Smooth muscle cell (in vitro differentiated cells): ENCODE measurements at regions not wholly inside any gene's neighbourhood (a gene's known extent, or its start where the extent isn't known, plus 50 kb on each side); places are given as distances from the start of the nearest gene placed in this dataset.

ENCODE experiments used
- DNase-seq: peaks from one replicate; lab custom pipeline; 2025; ENCODE audit not compliant: unreplicated experiment; lab: John Stamatoyannopoulos, UW
- H2AFZ ChIP-seq: fragments of 200-600 bp; sonication (generic); 2 replicates; pipeline ENCODE4 v1.6.0; 2016; ENCODE audit warnings: antibody characterized with exemption, low read depth, mild to moderate bottlenecking
- H3F3A ChIP-seq: fragments of 200-600 bp; sonication (generic); 2 replicates; pipeline ENCODE4 v1.6.0; 2017; ENCODE audit warnings: antibody characterized with exemption, low read depth
- H3K27ac ChIP-seq: fragments of 200-600 bp; sonication (generic); 2 replicates; pipeline ENCODE4 v1.5.1; 2016; ENCODE audit warnings: low read depth, mild to moderate bottlenecking
- H3K27me3 ChIP-seq: fragments of 200-600 bp; sonication (generic); 2 replicates; pipeline ENCODE4 v1.6.1; 2016; ENCODE audit warnings: low read depth, mild to moderate bottlenecking
- H3K36me3 ChIP-seq: fragments of 200-600 bp; sonication (generic); 2 replicates; pipeline ENCODE4 v1.5.1; 2016; ENCODE audit warnings: low read depth
- H3K4me1 ChIP-seq: fragments of 200-600 bp; sonication (generic); 2 replicates; pipeline ENCODE4 v1.5.1; 2016; ENCODE audit warnings: low read depth
- H3K4me2 ChIP-seq: fragments of 200-600 bp; sonication (generic); 2 replicates; pipeline ENCODE4 v1.6.0; 2016; ENCODE audit warnings: mild to moderate bottlenecking
- H3K4me3 ChIP-seq: fragments of 200-600 bp; sonication (generic); 2 replicates; pipeline ENCODE4 v1.5.1; 2016; ENCODE audit warnings: mild to moderate bottlenecking
- H3K79me2 ChIP-seq: fragments of 200-600 bp; sonication (generic); 2 replicates; pipeline ENCODE4 v1.6.0; 2016; ENCODE audit warnings: low read depth, mild to moderate bottlenecking
- H3K9ac ChIP-seq: fragments of 200-600 bp; sonication (generic); 2 replicates; pipeline ENCODE4 v1.6.0; 2016; ENCODE audit warnings: low read depth
- H3K9me3 ChIP-seq: fragments of 200-600 bp; sonication (generic); replicated peaks from 2 replicates; pipeline ENCODE4 v1.5.1; 2016; ENCODE audit warnings: low read depth
- H4K20me1 ChIP-seq: fragments of 200-600 bp; sonication (generic); 2 replicates; pipeline ENCODE4 v1.6.0; 2016; ENCODE audit warnings: low read depth
- WGBS: methylation state at CpG from one replicate; pipeline ENCODE4 v1.1.7; 2016; ENCODE audit warnings: low lambda C conversion rate; 5-methylcytosine and 5-hydroxymethylcytosine counted together
- TF ChIP-seq, protein P1 (sequence below): fragments of 200-600 bp; sonication (generic); IDR thresholded peaks from 2 replicates; pipeline ENCODE4 v1.5.1; 2017; ENCODE audit warnings: borderline replicate concordance, mild to moderate bottlenecking, antibody characterized with exemption; ENCODE audit not compliant: insufficient read depth, poor library complexity, severe bottlenecking

DNA sequence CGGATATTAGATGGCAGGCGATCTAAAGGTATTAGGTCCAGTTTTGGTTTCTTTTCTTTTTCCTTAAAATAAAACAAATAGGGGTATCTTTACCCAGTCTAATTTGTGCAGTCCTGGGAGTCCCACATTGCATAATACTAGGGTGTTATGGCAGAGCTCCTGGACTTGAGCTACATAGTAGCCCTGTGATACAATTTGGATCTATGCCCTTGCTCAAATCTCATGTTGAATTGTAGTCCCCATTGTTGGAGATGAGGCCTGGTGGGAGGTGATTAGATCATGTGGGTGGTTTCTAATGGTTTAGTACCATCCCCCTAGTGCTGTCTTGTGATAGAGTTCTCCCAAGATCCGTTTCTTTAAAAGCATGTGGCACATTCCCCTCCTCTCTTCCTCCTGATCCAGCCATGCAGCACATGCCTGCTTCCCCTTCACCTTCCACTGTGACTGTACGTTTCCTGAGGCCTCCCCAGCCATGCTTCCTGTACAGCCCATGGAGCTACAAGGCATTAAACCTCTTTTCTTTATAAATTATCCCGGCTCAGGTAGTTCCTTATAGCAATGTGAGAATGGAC lies 141.9 kb downstream of the RPS24 start:
- no peaks in the 10 kb centered on the region for H3K9me3 ChIP-seq
- no peaks in the 10 kb centered on the region for H3F3A ChIP-seq
- no peaks in the 10 kb centered on the region for H4K20me1 ChIP-seq
- H3K27ac ChIP-seq: no peak overlapping the region
- 81% methylated on average over 5 of the region's 5 CpGs for WGBS
- H3K4me1 ChIP-seq: peaks cover 34% of the 10 kb centered on the region
- H3K4me3 ChIP-seq: no peak overlapping the region
- DNase-seq: no peak
- TF ChIP-seq, protein P1, sequence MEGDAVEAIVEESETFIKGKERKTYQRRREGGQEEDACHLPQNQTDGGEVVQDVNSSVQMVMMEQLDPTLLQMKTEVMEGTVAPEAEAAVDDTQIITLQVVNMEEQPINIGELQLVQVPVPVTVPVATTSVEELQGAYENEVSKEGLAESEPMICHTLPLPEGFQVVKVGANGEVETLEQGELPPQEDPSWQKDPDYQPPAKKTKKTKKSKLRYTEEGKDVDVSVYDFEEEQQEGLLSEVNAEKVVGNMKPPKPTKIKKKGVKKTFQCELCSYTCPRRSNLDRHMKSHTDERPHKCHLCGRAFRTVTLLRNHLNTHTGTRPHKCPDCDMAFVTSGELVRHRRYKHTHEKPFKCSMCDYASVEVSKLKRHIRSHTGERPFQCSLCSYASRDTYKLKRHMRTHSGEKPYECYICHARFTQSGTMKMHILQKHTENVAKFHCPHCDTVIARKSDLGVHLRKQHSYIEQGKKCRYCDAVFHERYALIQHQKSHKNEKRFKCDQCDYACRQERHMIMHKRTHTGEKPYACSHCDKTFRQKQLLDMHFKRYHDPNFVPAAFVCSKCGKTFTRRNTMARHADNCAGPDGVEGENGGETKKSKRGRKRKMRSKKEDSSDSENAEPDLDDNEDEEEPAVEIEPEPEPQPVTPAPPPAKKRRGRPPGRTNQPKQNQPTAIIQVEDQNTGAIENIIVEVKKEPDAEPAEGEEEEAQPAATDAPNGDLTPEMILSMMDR: no peak
- no peaks in the 10 kb centered on the region for H3K79me2 ChIP-seq
- H3K27me3 ChIP-seq: no peaks in the 10 kb centered on the region
- no peak overlapping the region for H2AFZ ChIP-seq
- no peaks in the 10 kb centered on the region for H3K36me3 ChIP-seq
- no peak overlapping the region for H3K9ac ChIP-seq
- no peak overlapping the region for H3K4me2 ChIP-seq

DNA sequence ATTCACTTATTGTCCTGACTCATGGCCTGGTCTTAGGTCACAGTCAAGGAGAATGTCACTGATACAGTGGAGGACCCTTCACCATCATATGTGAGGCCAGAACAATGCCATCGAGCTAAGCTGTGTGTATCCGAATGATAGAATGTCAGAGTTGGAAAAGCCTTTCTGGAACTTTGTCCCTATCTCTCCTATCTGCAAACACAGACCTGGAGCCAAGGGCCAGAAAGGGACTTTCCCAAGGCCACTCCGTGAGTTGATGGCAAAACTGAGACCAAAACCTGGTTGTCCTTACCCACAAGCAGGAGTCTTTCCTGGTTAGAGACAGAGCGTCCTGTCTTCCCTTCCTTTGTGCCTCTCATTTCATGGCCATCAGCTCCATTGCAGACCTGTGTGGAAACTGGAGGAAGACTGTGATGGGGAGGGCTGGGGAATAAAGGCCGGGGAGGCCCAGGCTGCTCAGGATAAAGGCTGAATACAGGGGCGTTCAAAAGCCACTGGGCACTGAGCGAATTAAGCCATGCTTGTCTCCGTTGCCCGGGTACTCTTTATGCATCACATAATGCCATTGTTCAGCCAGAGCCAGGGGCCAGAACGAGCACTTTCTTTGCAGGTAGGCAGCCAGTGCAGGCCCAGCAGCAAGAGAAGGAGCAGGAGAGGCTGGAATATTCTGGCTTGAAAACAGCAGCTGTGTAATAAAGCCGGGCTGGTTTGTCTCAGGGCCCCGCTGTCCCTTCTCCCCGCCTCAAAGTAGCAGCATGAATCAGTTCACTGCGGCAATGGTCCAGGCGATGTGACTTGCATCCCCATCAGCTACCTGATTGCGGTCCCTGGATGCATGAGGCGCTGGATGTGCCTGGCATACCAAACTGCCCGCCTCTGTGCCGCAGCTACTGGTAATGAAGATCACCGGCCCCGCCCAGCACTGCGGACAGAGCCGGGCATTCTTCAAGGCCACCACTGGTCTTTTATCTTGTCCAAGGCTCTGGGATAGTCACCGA lies 143.0 kb downstream of the RPS24 start:
- Histone ChIP-seq H3K4me2 (no peak overlapping the region), H3K36me3 (no peaks in the 10 kb centered on the region), H3K9ac (no peak overlapping the region), H3K27me3 (no peaks in the 10 kb centered on the region), H3K4me1 (peaks cover 34% of the 10 kb centered on the region), H3K79me2 (no peaks in the 10 kb centered on the region), H2AFZ (no peak overlapping the region), H3K4me3 (no peak overlapping the region), H3K9me3 (no peaks in the 10 kb centered on the region), H3K27ac (no peak overlapping the region), H4K20me1 (no peaks in the 10 kb centered on the region), H3F3A (no peaks in the 10 kb centered on the region)
- no peak for DNase-seq
- TF ChIP-seq, protein P1: no peak
- WGBS: 90% methylated on average over 24 of the region's 24 CpGs

DNA sequence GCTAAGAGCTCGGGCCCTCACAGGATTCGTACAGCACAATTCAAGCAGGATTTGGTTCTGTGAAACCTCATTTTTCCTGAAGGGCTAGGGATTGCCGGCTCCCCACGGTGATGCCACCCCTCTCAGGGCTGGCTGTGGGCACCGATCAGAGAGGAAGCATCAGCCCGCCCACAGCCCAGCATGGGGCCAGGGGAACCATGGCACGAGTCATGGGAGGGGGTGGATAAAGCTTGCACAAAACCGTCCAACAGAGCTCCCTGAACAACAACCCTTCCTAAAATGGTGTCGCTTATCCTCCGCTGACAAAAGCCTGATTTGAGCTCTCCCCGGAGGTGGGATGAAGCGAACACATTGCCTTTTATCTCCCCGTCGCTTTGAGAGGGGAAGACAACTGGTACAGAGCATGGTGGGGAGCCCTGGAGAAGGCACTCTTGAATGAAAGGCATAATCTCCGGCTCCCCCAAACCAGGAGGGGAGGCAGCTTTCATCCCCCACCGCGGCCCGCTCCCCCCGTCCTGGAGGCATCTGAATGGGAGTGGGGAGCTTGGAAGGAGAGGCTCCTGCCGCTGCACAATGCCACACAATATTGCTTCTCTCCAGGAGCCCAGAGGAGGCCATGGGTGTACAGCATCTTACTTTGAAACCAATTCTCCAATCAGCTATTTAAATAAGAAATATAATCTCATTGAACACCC lies 144.0 kb downstream of the RPS24 start:
- Histone ChIP-seq H3K36me3 (no peaks in the 10 kb centered on the region), H3K27ac (no peak overlapping the region), H3F3A (no peaks in the 10 kb centered on the region), H3K4me1 (peaks cover 34% of the 10 kb centered on the region), H3K4me3 (no peak overlapping the region), H2AFZ (no peak overlapping the region), H3K27me3 (no peaks in the 10 kb centered on the region), H3K9me3 (no peaks in the 10 kb centered on the region), H3K79me2 (no peaks in the 10 kb centered on the region), H3K9ac (no peak overlapping the region), H3K4me2 (no peak overlapping the region), H4K20me1 (no peaks in the 10 kb centered on the region)
- DNase-seq: no peak
- TF ChIP-seq, protein P1: no peak
- 76% methylated on average over 20 of the region's 20 CpGs for WGBS
